GM12872 (cell line): ENCODE measurements at regions not wholly inside any gene's neighbourhood (a gene's known extent, or its start where the extent isn't known, plus 50 kb on each side); places are given as distances from the start of the nearest gene placed in this dataset.

Source experiments
- CTCF ChIP-seq: IDR thresholded peaks from 3 replicates; pipeline ENCODE4 v1.5.1; 2011; ENCODE audit warnings: low read depth, mild to moderate bottlenecking, low read length, moderate library complexity; ENCODE audit not compliant: insufficient read depth

GRCh38 chr2:204373942-204374341, 171.3 kb upstream of the PARD3B start:
- no peak for TF ChIP-seq CTCF

GRCh38 chr2:204380141-204380881, 165.0 kb upstream of the PARD3B start:
- TF ChIP-seq CTCF: no peak

- TF ChIP-seq CTCF: no peak
Measured at GRCh38 chr2:204386668-204387067, 158.6 kb upstream of the PARD3B start.

GRCh38 chr2:204389120-204389519, 156.2 kb upstream of the PARD3B start:
- no peak for TF ChIP-seq CTCF

- no peak for TF ChIP-seq CTCF
Measured at GRCh38 chr2:204389856-204390255, 155.4 kb upstream of the PARD3B start.

GRCh38 chr2:204395539-204395938, 149.7 kb upstream of the PARD3B start:
- no peak for TF ChIP-seq CTCF

- no peak for TF ChIP-seq CTCF
Measured at GRCh38 chr2:204401114-204401513, 144.2 kb upstream of the PARD3B start.
